Right atrium auricular region (tissue), 2 donors: ENCODE measurements at regions not wholly inside any gene's neighbourhood (a gene's known extent, or its start where the extent isn't known, plus 50 kb on each side); places are given as distances from the start of the nearest gene placed in this dataset.
"Not testable (repeated sequence)": the region's sequence is repeated elsewhere in the genome, so short reads cannot be mapped to it uniquely, and the experiment has no call there.

Source experiments
- DNase-seq: peaks from one replicate; pipeline ENCODE4 v3.0.0-alpha.2; 2019; ENCODE audit warnings: low spot score
- H3K27ac ChIP-seq, 2 donors: fragments of 200-600 bp; sonication (generic); 1 replicate in 1 of 2; 2 replicates in 1 of 2; pipeline ENCODE4 v1.5.1; 2016 to 2019
- H3K27me3 ChIP-seq, 2 donors: fragments of 200-600 bp; sonication (generic); one replicate each; pipeline versions ENCODE4 v1.5.1 to v1.6.0; 2017 to 2019
- H3K36me3 ChIP-seq: fragments of 200-600 bp; sonication (generic); one replicate; pipeline ENCODE4 v1.5.1; 2016
- H3K4me1 ChIP-seq, 2 donors: fragments of 200-600 bp; sonication (generic); one replicate each; pipeline versions ENCODE4 v1.5.1 to v1.6.0; 2017 to 2019
- H3K4me3 ChIP-seq, 2 donors: fragments of 200-600 bp; sonication (generic); 1 replicate in 1 of 2; 2 replicates in 1 of 2; pipeline ENCODE4 v1.5.1; 2017 to 2019; ENCODE audit warnings: mild to moderate bottlenecking in 1 of 2, moderate library complexity in 1 of 2
- H3K9me3 ChIP-seq, 2 donors: fragments of 200-600 bp; sonication (generic); one replicate each; pipeline ENCODE4 v1.5.1; 2019
- CTCF ChIP-seq, 2 donors: fragments of 200-600 bp; sonication (generic); IDR thresholded peaks; one replicate each; pipeline ENCODE4 v1.5.1; 2019; ENCODE audit warnings: antibody characterized with exemption in 2 of 2

DNA sequence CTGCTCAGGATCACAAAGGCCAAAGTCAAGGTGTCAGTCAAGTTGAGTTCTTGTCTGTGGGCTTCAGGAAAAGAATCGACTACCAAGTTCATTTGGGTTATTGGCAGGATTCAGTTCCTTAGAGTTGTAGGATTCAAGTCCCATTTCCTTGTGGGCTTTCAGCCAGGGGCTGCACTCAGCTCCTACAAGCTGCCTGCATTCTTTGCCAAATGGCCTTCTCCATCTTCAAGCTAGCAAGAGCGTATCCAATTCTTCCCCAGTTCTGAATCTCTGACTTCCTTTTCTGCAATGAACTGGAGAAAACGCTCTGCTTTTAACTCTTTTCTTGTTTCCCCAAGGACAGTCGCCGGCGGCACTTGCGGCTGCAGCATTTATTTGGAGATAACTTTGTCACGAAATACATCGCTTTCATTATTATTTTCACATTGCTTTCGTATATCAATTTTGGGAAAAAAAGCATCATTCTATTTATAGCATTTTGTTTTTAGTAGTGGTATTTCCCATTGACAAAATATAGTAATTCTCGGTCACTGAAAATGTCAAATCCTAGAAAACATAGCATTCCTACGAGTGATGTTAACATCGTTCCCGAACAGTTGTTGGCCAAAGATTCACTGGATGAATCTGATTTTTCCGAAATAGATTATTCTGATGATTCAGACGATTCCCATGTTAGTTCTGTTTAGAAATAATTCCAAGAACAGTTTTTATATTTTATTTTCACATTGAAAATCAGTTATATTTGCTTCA, 59.6 kb upstream of the SERPINE2 start:
- H3K27ac ChIP-seq = peak overlapping the region; percentile 13 to 43
- no peak for TF ChIP-seq CTCF (IDR thresholded peaks at IDR 0.05)
- DNase-seq = no peak
- no peaks in the 10 kb centered on the region for H3K27me3 ChIP-seq
- no peak overlapping the region for H3K4me3 ChIP-seq
- peaks cover 0 to 18% of the 10 kb centered on the region in 2 donors for H3K4me1 ChIP-seq
- no peaks in the 10 kb centered on the region for H3K36me3 ChIP-seq
- no peaks in the 10 kb centered on the region for H3K9me3 ChIP-seq

- Histone ChIP-seq H3K9me3 (no peaks in the 10 kb centered on the region), H3K27ac (no peak overlapping the region), H3K36me3 (no peaks in the 10 kb centered on the region), H3K4me1 (peaks cover 0 to 4% of the 10 kb centered on the region in 2 donors), H3K4me3 (no peak overlapping the region), H3K27me3 (no peaks in the 10 kb centered on the region)
- TF ChIP-seq CTCF (IDR thresholded peaks at IDR 0.05) = no peak
- DNase-seq = no peak
These were observed 55.3 kb upstream of the SERPINE2 start for GRCh38 chr2:224094413-224094812.

GRCh38 chr2:224091671-224092070, 52.6 kb upstream of the SERPINE2 start:
- H3K27me3 ChIP-seq, DNase-seq, H3K27ac ChIP-seq, H3K4me3 ChIP-seq, H3K36me3 ChIP-seq, H3K9me3 ChIP-seq, H3K4me1 ChIP-seq: not testable (repeated sequence)

DNA sequence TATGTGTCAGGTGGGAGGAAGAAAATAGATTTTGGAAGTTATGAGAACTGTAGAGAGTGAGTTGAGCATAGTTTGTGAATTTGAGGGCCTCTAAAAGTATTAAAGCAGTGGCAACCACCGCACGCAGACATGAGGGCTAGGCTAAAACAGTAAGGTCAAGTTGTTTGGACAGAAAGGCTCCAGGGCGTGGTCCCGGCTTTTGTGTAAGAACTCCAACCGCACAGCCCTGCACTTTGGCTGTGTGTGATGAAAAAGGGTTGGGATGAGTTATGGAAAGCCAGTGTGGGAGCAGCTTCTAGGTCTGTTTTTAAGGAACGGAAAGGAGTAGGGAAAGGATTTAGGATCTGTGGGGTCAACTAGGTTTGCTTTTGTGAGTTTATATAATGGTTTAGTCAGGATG, 50.5 kb upstream of the SERPINE2 start:
- DNase-seq, H3K36me3 ChIP-seq, H3K27ac ChIP-seq, H3K9me3 ChIP-seq, H3K4me3 ChIP-seq, H3K27me3 ChIP-seq, H3K4me1 ChIP-seq: not testable (repeated sequence)
